ENCODE measurements at regions not wholly inside any gene's neighbourhood (a gene's known extent, or its start where the extent isn't known, plus 50 kb on each side); places are given as distances from the start of the nearest gene placed in this dataset.

DNA sequence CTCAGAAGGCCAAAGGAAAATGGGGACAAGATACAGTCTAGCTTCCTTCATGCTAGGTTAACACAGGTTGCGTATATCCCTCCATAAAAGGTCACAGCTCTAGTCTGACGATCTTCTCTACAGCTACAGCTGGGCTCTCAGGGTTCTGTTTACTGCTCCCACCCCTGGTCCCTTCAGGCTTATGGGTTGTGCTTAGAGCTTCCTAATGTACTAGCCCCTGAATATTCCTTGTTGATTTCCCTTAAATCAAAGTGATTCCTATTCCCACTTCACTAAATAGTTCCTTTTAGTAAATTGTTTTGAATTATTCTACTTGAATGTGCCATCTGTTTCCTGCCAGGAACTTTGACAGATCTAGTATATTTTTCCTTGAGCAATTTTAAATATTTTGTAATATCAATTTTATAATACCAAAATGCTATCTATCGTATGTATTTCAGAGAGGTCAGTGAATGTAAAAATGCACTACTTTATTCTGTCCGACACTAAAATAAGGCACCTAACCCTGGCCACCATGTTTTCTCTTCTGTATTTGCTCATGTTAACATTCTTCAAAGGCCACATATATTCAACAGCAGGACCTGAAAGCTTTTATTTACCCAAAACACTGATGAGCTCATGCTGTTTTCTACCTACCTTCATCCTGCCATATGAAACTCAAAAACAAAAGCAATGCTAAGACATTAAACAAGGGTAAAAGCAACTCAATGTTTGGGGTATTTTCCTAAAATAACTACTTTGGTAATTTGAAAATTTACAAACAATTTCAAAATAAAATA, 92.8 kb upstream of the TGFBR2 start:
- no peak overlapping the region for H3K4me3 ChIP-seq
- H3K9ac ChIP-seq = no peak overlapping the region
- no peaks in the 10 kb centered on the region for H4K20me1 ChIP-seq
- no peaks in the 10 kb centered on the region for H3K27me3 ChIP-seq
- no peak for TF ChIP-seq Cebpa-rat (IDR thresholded peaks at IDR 0.05)
- no peaks in the 10 kb centered on the region for H3K9me3 ChIP-seq
- H3K36me3 ChIP-seq = no peaks in the 10 kb centered on the region
- H3K27ac ChIP-seq = no peak overlapping the region
- H3K4me1 ChIP-seq = 0 out of 2 replicates have a peak, but pooled peaks cover 6% of the 10 kb centered on the region
- no peak overlapping the region for H3K4me2 ChIP-seq

- Histone ChIP-seq H3K4me1 (0 out of 2 replicates have a peak, but pooled peaks cover 6% of the 10 kb centered on the region), H3K27me3 (no peaks in the 10 kb centered on the region), H3K4me2 (no peak overlapping the region), H3K27ac (no peak overlapping the region), H4K20me1 (no peaks in the 10 kb centered on the region), H3K36me3 (no peaks in the 10 kb centered on the region), H3K9ac (no peak overlapping the region), H3K9me3 (no peaks in the 10 kb centered on the region), H3K4me3 (no peak overlapping the region)
- no peak for TF ChIP-seq Cebpa-rat (IDR thresholded peaks at IDR 0.05)
Observed at GRCh38 chr3:30516238-30516637, 90.2 kb upstream of the TGFBR2 start.

DNA sequence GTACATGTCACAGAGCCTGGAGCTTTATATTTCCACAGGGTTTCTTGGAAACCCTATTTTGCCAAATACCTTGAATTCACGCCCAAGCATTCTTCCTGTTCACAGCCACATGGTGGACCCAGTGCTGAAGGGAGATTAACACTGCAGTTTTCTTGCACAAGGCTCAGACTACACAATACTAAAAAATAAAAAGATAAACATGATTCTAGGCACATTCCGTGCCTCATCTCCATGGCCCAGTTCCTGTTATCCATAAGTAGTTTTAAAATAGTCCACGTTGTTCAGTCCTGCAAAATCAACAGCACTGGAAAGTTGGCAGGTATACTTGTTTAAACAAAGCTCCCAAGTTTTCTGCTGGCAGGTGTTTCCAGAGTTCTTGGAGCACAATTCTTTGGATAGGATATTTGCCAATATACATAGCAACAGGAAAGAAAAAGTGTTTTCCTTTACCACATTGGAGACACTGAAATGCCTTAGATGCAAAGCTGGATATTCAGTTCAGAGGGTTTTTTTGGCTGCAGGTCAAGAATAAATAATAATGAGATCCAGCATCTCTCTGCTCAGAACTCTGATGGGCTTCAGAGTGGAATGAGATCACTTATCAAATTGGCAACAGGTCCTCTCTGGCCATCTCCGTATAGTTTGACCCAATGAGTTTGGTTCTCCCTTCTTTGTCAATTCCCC, 88.1 kb upstream of the TGFBR2 start:
- H3K9ac ChIP-seq = no peak overlapping the region
- H3K27me3 ChIP-seq = no peaks in the 10 kb centered on the region
- no peaks in the 10 kb centered on the region for H4K20me1 ChIP-seq
- H3K9me3 ChIP-seq = no peaks in the 10 kb centered on the region
- no peak overlapping the region for H3K27ac ChIP-seq
- TF ChIP-seq Cebpa-rat (IDR thresholded peaks at IDR 0.05) = no peak
- no peak overlapping the region for H3K4me2 ChIP-seq
- no peak overlapping the region for H3K4me3 ChIP-seq
- peaks cover 1% of the 10 kb centered on the region for H3K4me1 ChIP-seq
- H3K36me3 ChIP-seq = no peaks in the 10 kb centered on the region

- no peak for TF ChIP-seq Cebpa-rat (IDR thresholded peaks at IDR 0.05)
- Histone ChIP-seq H3K4me3 (no peak overlapping the region), H3K9ac (no peak overlapping the region), H3K27ac (no peak overlapping the region), H3K4me1 (peaks cover 7% of the 10 kb centered on the region), H4K20me1 (no peaks in the 10 kb centered on the region), H3K4me2 (no peak overlapping the region), H3K36me3 (no peaks in the 10 kb centered on the region), H3K27me3 (no peaks in the 10 kb centered on the region), H3K9me3 (no peaks in the 10 kb centered on the region)
Observed at GRCh38 chr3:30518872-30519271, 87.5 kb upstream of the TGFBR2 start.

DNA sequence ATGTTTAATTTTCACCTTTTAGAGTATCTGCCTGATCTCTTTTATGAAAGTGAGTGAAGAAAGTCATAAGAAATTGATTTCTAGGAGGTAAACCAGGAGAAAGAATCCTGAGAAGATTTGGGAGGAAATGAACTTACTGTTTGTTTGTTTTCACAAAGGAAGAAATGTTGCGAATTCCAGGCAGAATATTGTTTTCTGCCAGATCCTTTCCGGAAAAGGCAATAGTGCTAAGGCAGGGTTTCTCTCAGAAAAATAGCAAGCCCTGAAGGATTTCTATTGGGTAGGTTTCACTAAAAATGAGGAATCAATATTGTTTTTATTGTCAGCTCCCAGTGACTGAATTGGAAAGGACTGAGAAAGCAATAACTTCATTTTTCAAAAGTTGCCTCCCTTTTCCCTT, 85.7 kb upstream of the TGFBR2 start:
- TF ChIP-seq Cebpa-rat (IDR thresholded peaks at IDR 0.05) = no peak
- no peak overlapping the region for H3K9ac ChIP-seq
- H3K9me3 ChIP-seq = peaks cover 4% of the 10 kb centered on the region; the same call in 1 of the 2 replicates
- no peak overlapping the region for H3K27ac ChIP-seq
- H3K4me2 ChIP-seq = no peak overlapping the region
- peaks cover 20% of the 10 kb centered on the region for H3K4me1 ChIP-seq
- H4K20me1 ChIP-seq = no peaks in the 10 kb centered on the region
- no peaks in the 10 kb centered on the region for H3K27me3 ChIP-seq
- no peak overlapping the region for H3K4me3 ChIP-seq
- H3K36me3 ChIP-seq = no peaks in the 10 kb centered on the region

DNA sequence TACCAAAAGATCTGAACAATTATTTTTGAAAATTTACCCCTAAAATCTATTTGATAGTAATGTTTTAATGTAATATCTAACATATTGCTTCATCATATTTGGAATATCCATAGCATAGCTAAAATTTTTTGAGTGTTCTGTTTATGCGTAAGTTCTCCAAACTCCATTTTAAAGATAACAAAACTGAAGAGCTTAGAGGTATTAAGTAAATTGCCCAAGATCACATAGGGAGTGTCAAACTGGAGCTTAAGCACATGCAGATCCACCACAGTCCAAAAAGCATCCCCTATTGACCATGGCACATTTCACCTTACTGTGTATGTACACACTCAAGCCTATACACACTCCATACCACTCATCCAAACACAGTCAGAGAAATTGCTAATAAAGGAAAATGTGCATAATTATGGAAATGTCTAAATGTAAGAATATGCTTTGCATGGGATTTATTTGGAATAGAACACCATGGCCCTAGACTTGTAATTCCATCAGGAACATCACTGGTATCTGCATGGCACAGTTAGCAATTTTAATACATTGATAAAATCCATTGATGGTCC, 85.2 kb upstream of the TGFBR2 start:
- no peaks in the 10 kb centered on the region for H3K36me3 ChIP-seq
- H3K4me2 ChIP-seq = no peak overlapping the region
- H4K20me1 ChIP-seq = no peaks in the 10 kb centered on the region
- H3K4me3 ChIP-seq = no peak overlapping the region
- no peak overlapping the region for H3K9ac ChIP-seq
- H3K9me3 ChIP-seq = peaks cover 4% of the 10 kb centered on the region; the same call in 1 of the 2 replicates
- no peak overlapping the region for H3K27ac ChIP-seq
- H3K4me1 ChIP-seq = peaks cover 20% of the 10 kb centered on the region
- H3K27me3 ChIP-seq = no peaks in the 10 kb centered on the region
- no peak for TF ChIP-seq Cebpa-rat (IDR thresholded peaks at IDR 0.05)

- H3K36me3 ChIP-seq = no peaks in the 10 kb centered on the region
- peaks cover 20% of the 10 kb centered on the region for H3K4me1 ChIP-seq
- H4K20me1 ChIP-seq = no peaks in the 10 kb centered on the region
- no peak overlapping the region for H3K4me2 ChIP-seq
- TF ChIP-seq Cebpa-rat (IDR thresholded peaks at IDR 0.05) = no peak
- H3K27me3 ChIP-seq = no peaks in the 10 kb centered on the region
- H3K9ac ChIP-seq = no peak overlapping the region
- no peak overlapping the region for H3K27ac ChIP-seq
- peaks cover 4% of the 10 kb centered on the region; the same call in 1 of the 2 replicates for H3K9me3 ChIP-seq
- H3K4me3 ChIP-seq = no peak overlapping the region
Observed at GRCh38 chr3:30522476-30522875, 83.9 kb upstream of the TGFBR2 start.

DNA sequence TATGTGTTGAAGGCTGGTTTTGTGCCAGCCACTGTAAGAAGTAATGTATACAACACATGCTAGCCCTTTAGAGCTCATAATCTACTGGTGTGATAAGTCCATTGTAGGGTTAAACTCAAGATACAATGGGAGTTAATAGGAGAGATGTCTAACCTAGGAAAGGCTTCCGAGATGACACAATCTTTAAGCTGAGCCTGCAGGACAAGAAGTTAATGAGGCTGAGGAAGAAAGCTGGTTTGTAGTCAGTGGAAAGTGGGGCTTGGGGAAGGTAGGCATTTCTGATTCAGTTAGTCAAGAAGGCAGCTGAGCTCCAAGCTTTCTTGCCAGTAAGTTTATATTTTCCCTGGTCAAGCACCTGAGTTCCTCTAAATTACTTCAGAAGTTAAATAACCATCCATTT, 83.0 kb upstream of the TGFBR2 start:
- H3K4me1 ChIP-seq = peaks cover 20% of the 10 kb centered on the region
- peak overlapping the region; percentile 50; the same call in 1 of the 2 replicates for H3K4me2 ChIP-seq
- H4K20me1 ChIP-seq = no peaks in the 10 kb centered on the region
- no peak overlapping the region for H3K4me3 ChIP-seq
- H3K9me3 ChIP-seq = peaks cover 4% of the 10 kb centered on the region; the same call in 1 of the 2 replicates
- no peaks in the 10 kb centered on the region for H3K27me3 ChIP-seq
- 0 out of 2 replicates have a peak overlapping the region, but pooled peaks have one; percentile 11 for H3K27ac ChIP-seq
- no peak for TF ChIP-seq Cebpa-rat (IDR thresholded peaks at IDR 0.05)
- H3K9ac ChIP-seq = no peak overlapping the region
- H3K36me3 ChIP-seq = no peaks in the 10 kb centered on the region

GRCh38 chr3:30524357-30525040, 81.9 kb upstream of the TGFBR2 start:
- Histone ChIP-seq H3K4me3 (no peak overlapping the region), H3K27ac (no peak overlapping the region), H3K4me1 (peaks cover 20% of the 10 kb centered on the region), H3K4me2 (peak overlapping the region; percentile 50), H3K36me3 (no peaks in the 10 kb centered on the region), H4K20me1 (no peaks in the 10 kb centered on the region), H3K27me3 (no peaks in the 10 kb centered on the region), H3K9ac (no peak overlapping the region), H3K9me3 (peaks cover 4% of the 10 kb centered on the region; the same call in 1 of the 2 replicates)
- TF ChIP-seq Cebpa-rat (IDR thresholded peaks at IDR 0.05) = no peak
